Retina (tissue), 1 donor: ENCODE measurements at regions not wholly inside any gene's neighbourhood (a gene's known extent, or its start where the extent isn't known, plus 50 kb on each side); places are given as distances from the start of the nearest gene placed in this dataset.

ENCODE experiments used
- DNase-seq: peaks from one replicate; pipeline ENCODE4 v3.0.0-alpha.2; 2016

DNA sequence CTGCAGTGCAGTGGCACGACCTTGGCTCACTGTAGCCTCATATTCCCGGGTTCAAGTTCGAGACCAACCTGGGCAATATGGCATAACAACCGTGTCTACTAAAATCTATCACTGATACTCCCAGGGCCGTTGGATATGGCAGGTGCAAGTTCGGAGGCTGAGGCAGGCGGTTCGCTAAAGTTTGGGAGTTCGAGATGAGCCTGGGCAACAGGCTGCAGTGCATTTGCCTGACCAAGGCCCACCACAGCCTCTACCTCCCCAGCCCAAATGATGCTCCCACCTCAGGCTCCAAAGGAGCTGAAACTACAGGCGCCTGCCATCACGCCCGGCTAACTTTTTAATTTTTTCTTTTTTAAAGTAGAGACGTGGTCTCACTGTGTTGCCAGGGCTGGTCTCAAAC, 177.1 kb upstream of the ALG10B start:
- DNase-seq = no peak

DNA sequence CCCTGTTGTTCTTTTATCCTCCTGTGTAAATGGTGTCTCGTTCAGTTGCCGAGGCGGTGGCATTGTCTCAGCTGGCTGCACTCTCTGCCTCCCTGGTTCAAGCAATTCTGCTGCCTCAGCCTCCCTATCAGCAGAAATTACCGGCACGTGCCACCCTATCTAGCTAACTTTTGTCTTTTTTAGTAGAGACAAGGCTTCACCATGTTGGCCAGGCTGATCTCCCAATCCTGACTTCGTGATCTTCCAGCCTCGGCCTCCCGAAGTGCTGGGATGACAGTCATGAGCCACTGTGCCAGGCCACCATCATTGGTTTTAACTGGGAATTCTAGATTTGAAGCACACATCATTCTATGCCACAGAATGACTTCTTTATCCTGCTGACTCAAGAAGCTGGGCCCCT, 175.3 kb upstream of the ALG10B start:
- DNase-seq = no peak

- no peak for DNase-seq
These were observed 174.7 kb upstream of the ALG10B start for GRCh38 chr12:38141861-38142260.

DNA sequence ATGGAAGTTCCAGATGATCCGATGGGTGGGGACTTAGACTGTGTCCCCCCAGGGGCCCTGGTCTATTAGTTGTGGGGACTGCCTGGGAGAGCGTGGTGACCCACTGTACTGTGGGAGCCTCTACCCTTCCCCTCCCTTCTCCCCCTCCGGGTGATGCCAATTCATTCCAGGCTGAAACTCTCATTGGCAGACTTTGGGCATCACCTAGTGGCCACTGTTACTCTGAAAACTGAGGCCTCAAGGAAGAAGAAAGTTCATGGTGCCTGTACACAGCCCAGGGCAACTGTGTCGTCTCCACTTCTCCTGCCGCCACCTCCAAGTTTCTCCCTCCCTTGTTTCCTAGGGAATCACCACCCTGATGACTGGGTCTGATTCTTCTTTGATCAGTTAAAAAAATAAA, 173.6 kb upstream of the ALG10B start:
- DNase-seq = no peak

GRCh38 chr12:38144049-38144448, 172.5 kb upstream of the ALG10B start:
- no peak for DNase-seq

GRCh38 chr12:38144601-38145436, 171.8 kb upstream of the ALG10B start:
- DNase-seq = no peak

- no peak for DNase-seq
These were observed 167.0 kb upstream of the ALG10B start for GRCh38 chr12:38149395-38150073.

GRCh38 chr12:38151991-38152700, 164.4 kb upstream of the ALG10B start:
- no peak for DNase-seq

- no peak for DNase-seq
These were observed 163.5 kb upstream of the ALG10B start for GRCh38 chr12:38152816-38153736.

- no peak for DNase-seq
These were observed 162.9 kb upstream of the ALG10B start for GRCh38 chr12:38153737-38154061.

DNA sequence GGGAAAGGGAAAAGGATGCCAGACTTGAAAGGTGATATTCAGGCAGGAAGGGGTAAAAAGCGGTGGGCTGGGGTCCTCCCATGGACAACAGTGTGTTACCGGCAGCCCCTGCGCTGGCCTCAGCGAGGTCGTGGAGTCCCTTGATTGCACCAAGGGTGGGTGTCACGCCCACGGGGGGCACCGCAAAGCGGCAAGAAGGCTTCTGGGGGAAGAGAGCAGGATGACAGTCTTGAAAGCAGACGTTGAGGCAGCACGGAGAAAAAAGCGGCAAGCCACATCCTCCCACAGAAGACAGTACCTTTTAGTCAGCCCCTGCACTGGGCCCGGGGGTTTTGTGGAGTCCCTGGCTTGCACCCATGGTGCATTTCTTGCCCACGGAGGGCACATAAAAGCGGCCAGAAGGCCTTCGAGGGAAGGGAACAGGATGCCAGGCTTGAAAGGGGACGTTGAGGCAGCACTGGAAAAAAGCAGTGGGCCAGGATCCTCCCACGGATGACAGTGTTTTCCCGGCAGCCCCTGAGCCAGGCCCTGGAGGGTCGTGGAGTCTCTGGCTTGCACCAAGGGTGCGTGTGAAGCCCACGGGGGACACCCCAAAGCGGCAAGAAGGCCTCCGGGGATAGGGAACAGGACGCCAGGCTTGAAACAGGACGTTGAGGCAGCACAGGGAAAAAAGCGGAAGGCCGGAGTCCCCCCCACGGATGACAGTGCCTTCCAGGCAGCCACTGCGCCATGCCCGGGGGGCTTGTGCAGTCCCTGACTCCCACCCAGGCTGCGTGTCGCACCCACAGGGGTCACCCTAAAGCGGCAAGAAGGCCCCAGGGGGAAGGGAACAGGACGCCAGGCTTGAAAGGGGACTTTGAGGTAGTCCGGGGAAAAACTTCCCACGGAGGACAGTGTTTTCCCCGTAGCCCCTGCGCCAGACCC, 162.2 kb upstream of the ALG10B start:
- no peak for DNase-seq

- DNase-seq = no peak
These were observed 161.6 kb upstream of the ALG10B start for GRCh38 chr12:38155020-38155395.

GRCh38 chr12:38155526-38156496, 160.8 kb upstream of the ALG10B start:
- DNase-seq = no peak

GRCh38 chr12:38156497-38157245, 159.9 kb upstream of the ALG10B start:
- DNase-seq = no peak

DNA sequence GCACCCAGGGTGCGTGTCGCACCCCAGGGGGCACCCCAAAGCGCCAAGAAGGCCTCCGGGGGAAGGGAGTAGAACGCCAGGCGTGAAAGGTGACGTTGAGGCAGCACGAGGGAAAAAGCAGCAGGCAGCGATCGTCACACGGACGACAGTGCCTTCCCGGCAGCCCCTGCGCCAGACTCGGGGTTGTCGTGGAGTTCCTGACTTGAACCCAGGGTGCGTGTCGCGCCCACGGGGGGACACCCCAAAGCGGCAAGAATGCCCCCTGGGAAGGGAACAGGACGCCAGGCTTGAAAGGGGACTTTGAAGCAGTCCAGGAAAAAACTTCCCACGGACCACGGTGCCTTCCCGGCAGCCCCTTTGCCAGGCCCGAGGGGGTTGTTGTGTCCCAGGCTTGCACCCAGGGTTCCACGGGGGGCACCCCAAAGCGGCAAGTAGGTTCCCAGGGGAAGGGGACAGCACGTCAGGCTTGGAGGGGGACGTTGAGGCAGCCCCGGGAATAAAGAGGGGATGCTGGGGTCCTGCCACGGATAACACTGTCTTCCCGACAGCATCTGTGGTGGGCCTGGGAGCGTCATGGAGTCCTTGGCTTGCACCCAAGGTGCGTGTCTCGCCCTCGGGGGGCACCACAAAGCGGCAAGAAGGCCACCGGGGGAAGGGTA, 159.2 kb upstream of the ALG10B start:
- no peak for DNase-seq

GRCh38 chr12:38157933-38158401, 158.6 kb upstream of the ALG10B start:
- no peak for DNase-seq

DNA sequence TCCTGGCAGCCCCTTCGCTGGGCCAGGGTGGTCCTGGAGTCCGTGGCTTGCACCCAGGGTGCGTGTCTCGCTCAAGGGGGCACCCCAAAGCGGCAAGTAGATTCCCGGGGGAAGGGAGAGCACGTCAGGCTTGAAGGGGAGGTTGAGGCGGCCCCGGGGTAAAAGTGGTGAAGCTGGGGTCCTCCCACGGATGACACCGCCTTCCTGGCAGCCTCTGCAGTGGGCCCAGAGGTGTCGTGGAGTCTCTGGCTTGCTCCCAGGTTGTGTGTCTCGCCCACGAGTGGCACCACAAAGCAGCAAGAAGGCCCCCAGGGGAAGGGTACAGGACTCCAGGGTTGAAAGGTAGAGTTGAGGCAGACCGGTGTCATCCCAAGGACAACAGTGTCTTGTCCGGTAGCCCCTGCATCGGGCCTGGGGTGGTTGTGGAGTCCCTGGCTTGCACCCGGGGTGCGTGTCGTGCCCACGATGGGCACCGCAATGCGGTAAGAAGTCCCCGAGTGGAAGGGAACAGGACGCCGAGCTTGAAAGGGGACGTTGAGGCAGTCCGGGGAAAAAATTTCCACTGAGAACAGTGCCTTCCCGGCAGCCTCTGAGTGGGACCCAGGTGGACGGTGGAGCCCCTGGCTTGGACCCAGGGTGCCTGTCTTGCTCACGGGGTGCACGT, 158.0 kb upstream of the ALG10B start:
- no peak for DNase-seq

DNA sequence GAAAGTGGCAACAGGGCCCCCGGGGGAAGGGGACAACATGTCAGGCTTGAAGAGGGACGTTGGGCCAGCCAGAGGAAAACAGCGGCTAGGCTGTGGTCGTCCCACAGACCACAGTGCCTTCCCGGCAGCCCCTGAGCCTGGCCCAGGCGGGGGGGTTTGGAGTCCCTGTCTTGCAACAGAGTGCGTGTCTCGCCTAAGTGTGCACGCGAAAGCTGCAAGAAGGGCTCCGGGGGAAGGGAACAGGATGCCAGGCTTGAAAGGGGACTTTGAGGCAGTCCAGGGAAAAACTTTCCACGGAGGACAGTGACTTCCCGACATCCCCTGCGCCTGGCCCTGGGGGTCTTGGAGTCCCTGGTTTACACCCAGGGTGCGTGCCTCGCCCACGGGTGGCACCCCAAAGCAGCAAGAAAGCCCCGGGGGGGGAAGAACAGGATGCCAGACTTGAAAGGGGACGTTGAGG, 157.5 kb upstream of the ALG10B start:
- DNase-seq = no peak
